Fibroblast of lung (primary cell): ENCODE measurements at regions not wholly inside any gene's neighbourhood (a gene's known extent, or its start where the extent isn't known, plus 50 kb on each side); places are given as distances from the start of the nearest gene placed in this dataset.

Experiments
- DNase-seq, 2 donors: peaks; one replicate each; pipeline versions ENCODE4 v3.0.0 to v3.0.0-alpha.2; 2010; ENCODE audit warnings: low read depth in 2 of 2
- H2AFZ ChIP-seq: 2 replicates; pipeline ENCODE4 v1.5.1; 2012; ENCODE audit warnings: low read length, control low read depth, inconsistent platforms
- H3K27ac ChIP-seq: 2 replicates; pipeline ENCODE4 v1.5.1; 2011; ENCODE audit warnings: low read length, control low read depth; ENCODE audit not compliant: insufficient read depth
- H3K27me3 ChIP-seq: 2 replicates; pipeline ENCODE4 v1.5.1; 2011; ENCODE audit warnings: mild to moderate bottlenecking, low read length; ENCODE audit not compliant: control insufficient read depth, insufficient read depth
- H3K36me3 ChIP-seq: 2 replicates; pipeline ENCODE4 v1.5.1; 2011; ENCODE audit warnings: low read length; ENCODE audit not compliant: control insufficient read depth, insufficient read depth
- H3K4me1 ChIP-seq: 2 replicates; pipeline ENCODE4 v1.5.1; 2011; ENCODE audit warnings: low read length; ENCODE audit not compliant: control insufficient read depth, insufficient read depth; ENCODE audit errors: extremely low read depth
- H3K4me2 ChIP-seq: 2 replicates; pipeline ENCODE4 v1.5.1; 2011; ENCODE audit warnings: low read length, control low read depth; ENCODE audit not compliant: insufficient read depth; ENCODE audit errors: extremely low read depth
- H3K4me3 ChIP-seq, 4 experiments: fragments of 200-600 bp in 1 of 4; sonication (generic) in 1 of 4; replicated peaks in 1 of 4; 2 replicates each; pipeline ENCODE4 v1.5.1; 2011 to 2016; ENCODE audit warnings: low read length in 4 of 4, low read depth in 3 of 4, mild to moderate bottlenecking in 3 of 4, control low read depth in 2 of 4, inconsistent platforms in 1 of 4, mixed read lengths in 1 of 4; ENCODE audit not compliant: insufficient read depth in 1 of 4; ENCODE audit errors: control extremely low read depth in 1 of 4
- H3K79me2 ChIP-seq: 2 replicates; pipeline ENCODE4 v1.5.1; 2012; ENCODE audit warnings: mild to moderate bottlenecking, low read length, inconsistent platforms; ENCODE audit not compliant: control insufficient read depth, insufficient read depth
- H3K9ac ChIP-seq: 2 replicates; pipeline ENCODE4 v1.5.1; 2011; ENCODE audit warnings: mild to moderate bottlenecking, low read length, control low read depth; ENCODE audit not compliant: insufficient read depth
- H3K9me3 ChIP-seq: 2 replicates; pipeline ENCODE4 v1.5.1; 2012; ENCODE audit warnings: low read depth, low read length; ENCODE audit not compliant: control insufficient read depth, insufficient read depth
- H4K20me1 ChIP-seq: 2 replicates; pipeline ENCODE4 v1.5.1; 2011; ENCODE audit warnings: low read length; ENCODE audit not compliant: control insufficient read depth, insufficient read depth; ENCODE audit errors: extremely low read depth
- EZH2 ChIP-seq: IDR thresholded peaks from 2 replicates; pipeline ENCODE4 v1.5.1; 2012; ENCODE audit warnings: low read length, control low read depth, mild to moderate bottlenecking; ENCODE audit errors: missing control alignments
- TF ChIP-seq, protein P1 (sequence below), 2 donors: IDR thresholded peaks in 1 of 2; conservative IDR thresholded peaks in 1 of 2; 1 replicate in 1 of 2; 2 replicates in 1 of 2; pipeline ENCODE4 v1.5.1; 2011 to 2012; ENCODE audit warnings: low read length in 2 of 2, control low read depth in 1 of 2, inconsistent platforms in 1 of 2, low read depth in 1 of 2, mild to moderate bottlenecking in 1 of 2

DNA sequence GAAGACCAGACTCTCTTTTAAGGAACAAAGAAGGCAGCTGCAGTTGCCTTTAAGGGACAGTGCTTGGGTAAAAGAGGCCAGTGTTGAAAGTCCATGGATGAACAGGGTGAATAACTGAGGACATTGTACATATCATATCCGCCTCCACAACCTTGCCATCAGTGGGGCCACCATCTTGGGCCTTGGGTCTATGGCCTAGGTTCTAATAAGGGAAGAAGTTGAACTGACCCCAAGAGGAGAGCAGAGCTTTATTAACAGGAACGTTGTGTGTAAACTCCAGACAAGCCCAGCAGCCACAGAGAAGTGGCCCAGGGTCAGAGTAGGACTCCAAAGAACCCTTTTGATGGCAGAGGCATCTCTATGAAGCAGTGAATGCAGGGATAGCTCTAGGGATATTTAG is 332.8 kb downstream of the CYP26B1 start:
- H3K9me3 ChIP-seq = no peaks in the 10 kb centered on the region
- H3K27me3 ChIP-seq = peaks cover 11% of the 10 kb centered on the region
- H2AFZ ChIP-seq = no peak overlapping the region
- H3K27ac ChIP-seq = no peak overlapping the region
- no peak overlapping the region for H3K9ac ChIP-seq
- H3K4me1 ChIP-seq = no peaks in the 10 kb centered on the region
- no peak overlapping the region for H3K4me3 ChIP-seq
- no peaks in the 10 kb centered on the region for H4K20me1 ChIP-seq
- no peaks in the 10 kb centered on the region for H3K36me3 ChIP-seq
- TF ChIP-seq EZH2 = no peak
- TF ChIP-seq, protein P1, sequence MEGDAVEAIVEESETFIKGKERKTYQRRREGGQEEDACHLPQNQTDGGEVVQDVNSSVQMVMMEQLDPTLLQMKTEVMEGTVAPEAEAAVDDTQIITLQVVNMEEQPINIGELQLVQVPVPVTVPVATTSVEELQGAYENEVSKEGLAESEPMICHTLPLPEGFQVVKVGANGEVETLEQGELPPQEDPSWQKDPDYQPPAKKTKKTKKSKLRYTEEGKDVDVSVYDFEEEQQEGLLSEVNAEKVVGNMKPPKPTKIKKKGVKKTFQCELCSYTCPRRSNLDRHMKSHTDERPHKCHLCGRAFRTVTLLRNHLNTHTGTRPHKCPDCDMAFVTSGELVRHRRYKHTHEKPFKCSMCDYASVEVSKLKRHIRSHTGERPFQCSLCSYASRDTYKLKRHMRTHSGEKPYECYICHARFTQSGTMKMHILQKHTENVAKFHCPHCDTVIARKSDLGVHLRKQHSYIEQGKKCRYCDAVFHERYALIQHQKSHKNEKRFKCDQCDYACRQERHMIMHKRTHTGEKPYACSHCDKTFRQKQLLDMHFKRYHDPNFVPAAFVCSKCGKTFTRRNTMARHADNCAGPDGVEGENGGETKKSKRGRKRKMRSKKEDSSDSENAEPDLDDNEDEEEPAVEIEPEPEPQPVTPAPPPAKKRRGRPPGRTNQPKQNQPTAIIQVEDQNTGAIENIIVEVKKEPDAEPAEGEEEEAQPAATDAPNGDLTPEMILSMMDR (conservative IDR thresholded peaks at IDR 0.05 in 1 of 2, IDR thresholded peaks at IDR 0.05 in 1 of 2; ENCODE audit: low read depth in 1 of 2, low read length in 2 of 2) = no peak
- H3K79me2 ChIP-seq = no peaks in the 10 kb centered on the region
- no peak overlapping the region for H3K4me2 ChIP-seq
- DNase-seq = no peak

DNA sequence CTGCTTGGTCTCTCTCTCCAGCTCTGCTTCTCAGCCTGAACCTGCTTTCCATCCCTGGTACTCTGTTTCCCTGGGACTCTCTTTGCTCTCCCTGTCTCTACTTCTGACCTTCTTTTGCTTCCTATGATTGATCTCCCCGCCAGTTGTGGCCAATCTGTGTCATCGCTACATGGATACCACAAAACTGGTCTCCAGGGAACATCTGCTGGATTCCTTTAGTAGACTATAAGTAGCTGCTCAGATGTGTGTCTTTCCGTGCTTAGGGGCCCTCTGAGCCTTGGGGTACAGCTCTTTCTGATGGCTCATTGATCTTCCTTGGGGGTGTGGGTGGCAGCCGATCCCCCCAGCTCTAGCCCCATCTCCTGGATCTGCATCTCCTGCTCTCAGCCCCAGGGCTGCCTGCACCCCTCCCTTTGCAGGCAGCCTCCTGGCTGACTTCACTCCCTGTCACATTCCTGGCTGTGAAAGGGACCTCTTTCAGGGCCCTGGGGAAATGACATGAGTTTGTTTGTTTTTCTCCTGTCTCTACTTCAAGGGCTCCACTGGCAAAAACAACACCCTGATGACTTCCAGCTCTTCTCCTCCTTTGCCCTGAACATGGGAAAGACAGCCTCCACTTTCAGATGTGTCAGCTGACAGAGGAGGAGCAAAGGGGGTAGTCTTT is 333.7 kb downstream of the CYP26B1 start:
- H3K4me1 ChIP-seq = no peaks in the 10 kb centered on the region
- H3K4me2 ChIP-seq = no peak overlapping the region
- H3K9me3 ChIP-seq = no peaks in the 10 kb centered on the region
- no peaks in the 10 kb centered on the region for H4K20me1 ChIP-seq
- no peak overlapping the region for H3K9ac ChIP-seq
- no peak overlapping the region for H3K4me3 ChIP-seq
- no peaks in the 10 kb centered on the region for H3K79me2 ChIP-seq
- H3K27ac ChIP-seq = no peak overlapping the region
- H3K27me3 ChIP-seq = peaks cover 11% of the 10 kb centered on the region
- H2AFZ ChIP-seq = no peak overlapping the region
- no peaks in the 10 kb centered on the region for H3K36me3 ChIP-seq
- TF ChIP-seq, protein P1 (conservative IDR thresholded peaks at IDR 0.05 in 1 of 2, IDR thresholded peaks at IDR 0.05 in 1 of 2; ENCODE audit: low read depth in 1 of 2, low read length in 2 of 2) = no peak
- no peak for TF ChIP-seq EZH2
- no peak for DNase-seq

DNA sequence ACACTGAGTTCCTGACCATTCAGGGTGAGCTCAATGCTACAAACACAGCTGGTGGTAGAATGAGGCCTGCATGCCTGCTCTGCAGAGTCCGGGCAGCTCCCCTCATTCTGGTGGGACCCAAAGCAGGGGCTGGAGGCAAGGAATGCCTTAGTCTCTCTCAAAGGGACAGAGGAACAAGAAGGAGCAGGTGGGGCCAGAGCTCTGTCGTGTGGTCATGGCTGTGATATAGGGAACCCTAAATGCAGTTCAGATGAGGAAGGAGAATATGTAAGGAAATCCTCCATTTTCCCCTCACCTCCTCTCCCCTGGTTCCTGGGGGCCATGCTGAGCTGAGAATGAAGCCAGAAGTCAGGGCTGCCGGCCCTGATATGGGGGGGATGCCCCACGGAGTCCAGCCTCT is 334.3 kb downstream of the CYP26B1 start:
- Histone ChIP-seq H3K27me3 (peaks cover 13% of the 10 kb centered on the region), H3K27ac (no peak overlapping the region), H3K79me2 (no peaks in the 10 kb centered on the region), H2AFZ (no peak overlapping the region), H3K4me2 (no peak overlapping the region), H3K9ac (no peak overlapping the region), H3K36me3 (no peaks in the 10 kb centered on the region), H4K20me1 (no peaks in the 10 kb centered on the region), H3K4me1 (no peaks in the 10 kb centered on the region), H3K9me3 (no peaks in the 10 kb centered on the region), H3K4me3 (no peak overlapping the region)
- TF ChIP-seq, protein P1 (conservative IDR thresholded peaks at IDR 0.05 in 1 of 2, IDR thresholded peaks at IDR 0.05 in 1 of 2; ENCODE audit: low read depth in 1 of 2, low read length in 2 of 2) = no peak
- TF ChIP-seq EZH2 = no peak
- no peak for DNase-seq
